ENCODE measurements at regions not wholly inside any gene's neighbourhood (a gene's known extent, or its start where the extent isn't known, plus 50 kb on each side); places are given as distances from the start of the nearest gene placed in this dataset.

GRCh38 chr14:22007784-22008412 is 334.3 kb upstream of the OR4E1 start (continued):
- TF ChIP-seq, protein P1, sequence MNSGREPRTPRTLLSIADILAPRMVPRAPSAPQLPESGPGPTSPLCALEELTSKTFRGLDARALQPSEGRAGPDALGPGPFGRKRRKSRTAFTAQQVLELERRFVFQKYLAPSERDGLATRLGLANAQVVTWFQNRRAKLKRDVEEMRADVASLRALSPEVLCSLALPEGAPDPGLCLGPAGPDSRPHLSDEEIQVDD (CRISPR knock-in tag; IDR thresholded peaks at IDR 0.05; ENCODE audit: borderline replicate concordance), result no peak
- no peak for TF ChIP-seq PHF5A (CRISPR knock-in tag; IDR thresholded peaks at IDR 0.05; ENCODE audit: low read depth, unreplicated experiment)
- no peak for TF ChIP-seq ZNF251 (CRISPR knock-in tag; IDR thresholded peaks at IDR 0.05)
- no peak for TF ChIP-seq SMC3 (IDR thresholded peaks at IDR 0.05; ENCODE audit: low read length)
- no peak for TF ChIP-seq ZNF234 (CRISPR knock-in tag; conservative IDR thresholded peaks at IDR 0.05)
- TF ChIP-seq, protein P2, sequence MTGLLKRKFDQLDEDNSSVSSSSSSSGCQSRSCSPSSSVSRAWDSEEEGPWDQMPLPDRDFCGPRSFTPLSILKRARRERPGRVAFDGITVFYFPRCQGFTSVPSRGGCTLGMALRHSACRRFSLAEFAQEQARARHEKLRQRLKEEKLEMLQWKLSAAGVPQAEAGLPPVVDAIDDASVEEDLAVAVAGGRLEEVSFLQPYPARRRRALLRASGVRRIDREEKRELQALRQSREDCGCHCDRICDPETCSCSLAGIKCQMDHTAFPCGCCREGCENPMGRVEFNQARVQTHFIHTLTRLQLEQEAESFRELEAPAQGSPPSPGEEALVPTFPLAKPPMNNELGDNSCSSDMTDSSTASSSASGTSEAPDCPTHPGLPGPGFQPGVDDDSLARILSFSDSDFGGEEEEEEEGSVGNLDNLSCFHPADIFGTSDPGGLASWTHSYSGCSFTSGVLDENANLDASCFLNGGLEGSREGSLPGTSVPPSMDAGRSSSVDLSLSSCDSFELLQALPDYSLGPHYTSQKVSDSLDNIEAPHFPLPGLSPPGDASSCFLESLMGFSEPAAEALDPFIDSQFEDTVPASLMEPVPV (CRISPR knock-in tag; IDR thresholded peaks at IDR 0.05), result no peak
- no peak for TF ChIP-seq ZNF768 (CRISPR knock-in tag; IDR thresholded peaks at IDR 0.05)
- TF ChIP-seq ZNF124 (CRISPR knock-in tag; IDR thresholded peaks at IDR 0.05), result no peak
- TF ChIP-seq ZNF891 (CRISPR knock-in tag; IDR thresholded peaks at IDR 0.05), result no peak
- no peak for TF ChIP-seq AGO2 (optimal IDR thresholded peaks at IDR 0.05; ENCODE audit: low read depth, low read length)
- TF ChIP-seq NFAT5 (CRISPR knock-in tag; IDR thresholded peaks at IDR 0.05), result no peak
- no peak for TF ChIP-seq ZNF468 (CRISPR knock-in tag; IDR thresholded peaks at IDR 0.05)

Measured in HepG2 (cell line).